Eye (tissue), 1 donor: ENCODE measurements at regions not wholly inside any gene's neighbourhood (a gene's known extent, or its start where the extent isn't known, plus 50 kb on each side); places are given as distances from the start of the nearest gene placed in this dataset.

Experiments used
- DNase-seq: peaks from one replicate; pipeline ENCODE4 v3.0.0-alpha.2; 2015

GRCh38 chr14:105818712-105819005 is 292.3 kb downstream of the TMEM121 start:
- DNase-seq: no peak

- DNase-seq: no peak
Observed at GRCh38 chr14:105830171-105830570, 303.8 kb downstream of the TMEM121 start.

DNA sequence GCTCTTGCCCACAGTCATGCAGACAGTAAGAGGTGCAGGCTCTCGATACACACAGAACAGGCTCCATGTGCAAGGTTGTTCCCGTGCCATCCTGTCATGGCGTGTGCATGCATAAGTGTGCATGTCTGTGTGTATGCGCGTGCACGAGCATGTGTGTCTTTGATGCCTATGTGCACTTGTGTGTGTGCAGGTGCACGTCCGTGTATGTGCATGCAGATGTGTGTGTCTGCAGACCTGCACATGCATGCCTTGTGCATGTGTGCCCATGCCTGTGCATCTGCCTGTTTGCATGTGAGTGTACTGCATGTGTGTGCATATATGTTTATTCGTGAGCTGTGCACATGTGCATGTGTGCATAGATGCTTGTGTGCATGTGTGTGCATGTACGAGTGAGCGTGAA is 309.8 kb downstream of the TMEM121 start:
- DNase-seq: no peak

GRCh38 chr14:105836730-105837129 is 310.3 kb downstream of the TMEM121 start:
- DNase-seq: no peak

- no peak for DNase-seq
Observed at GRCh38 chr14:105837349-105838063, 311.1 kb downstream of the TMEM121 start.

- DNase-seq: no peak
Observed at GRCh38 chr14:105838107-105838506, 311.7 kb downstream of the TMEM121 start.

DNA sequence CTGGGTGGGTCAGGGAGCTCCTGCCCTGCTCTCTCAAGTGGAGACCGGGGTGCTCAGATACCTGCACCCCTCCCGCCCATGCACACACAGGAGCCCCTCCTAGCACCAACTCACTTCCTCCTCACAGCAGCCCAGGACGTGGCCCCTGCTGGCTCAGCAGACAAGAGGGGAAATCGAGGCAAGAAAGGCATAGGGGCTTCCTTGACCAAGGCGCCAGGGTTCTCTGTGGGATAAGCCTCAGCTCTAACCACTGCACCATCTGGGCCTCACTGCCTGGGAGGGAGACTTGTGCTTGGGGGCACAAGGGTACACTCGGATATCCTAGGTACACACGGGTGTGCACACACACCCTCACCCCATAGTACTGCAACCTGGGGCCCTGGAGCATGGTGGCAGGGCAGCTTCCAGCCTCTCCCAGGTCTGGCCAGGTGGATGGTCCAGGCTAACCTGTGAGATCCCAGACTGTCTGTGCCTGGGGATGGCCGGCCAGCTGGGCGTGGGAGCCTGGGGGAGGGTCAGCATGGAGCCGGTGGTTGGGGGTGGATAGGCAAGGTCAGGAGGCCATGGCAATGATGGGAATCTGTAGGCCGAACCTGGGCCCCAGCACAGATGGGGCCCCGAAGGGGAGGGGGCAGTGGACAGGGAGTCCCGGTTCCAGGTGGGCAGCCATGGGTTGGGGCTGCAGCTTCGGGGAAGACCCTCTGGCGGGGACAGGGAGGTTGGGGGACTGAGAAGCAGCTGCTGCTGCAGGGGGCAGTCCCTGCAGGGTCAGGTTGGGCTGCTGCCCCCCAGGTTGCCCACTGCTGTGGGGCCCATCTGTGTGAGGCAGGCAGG is 312.4 kb downstream of the TMEM121 start:
- no peak for DNase-seq

DNA sequence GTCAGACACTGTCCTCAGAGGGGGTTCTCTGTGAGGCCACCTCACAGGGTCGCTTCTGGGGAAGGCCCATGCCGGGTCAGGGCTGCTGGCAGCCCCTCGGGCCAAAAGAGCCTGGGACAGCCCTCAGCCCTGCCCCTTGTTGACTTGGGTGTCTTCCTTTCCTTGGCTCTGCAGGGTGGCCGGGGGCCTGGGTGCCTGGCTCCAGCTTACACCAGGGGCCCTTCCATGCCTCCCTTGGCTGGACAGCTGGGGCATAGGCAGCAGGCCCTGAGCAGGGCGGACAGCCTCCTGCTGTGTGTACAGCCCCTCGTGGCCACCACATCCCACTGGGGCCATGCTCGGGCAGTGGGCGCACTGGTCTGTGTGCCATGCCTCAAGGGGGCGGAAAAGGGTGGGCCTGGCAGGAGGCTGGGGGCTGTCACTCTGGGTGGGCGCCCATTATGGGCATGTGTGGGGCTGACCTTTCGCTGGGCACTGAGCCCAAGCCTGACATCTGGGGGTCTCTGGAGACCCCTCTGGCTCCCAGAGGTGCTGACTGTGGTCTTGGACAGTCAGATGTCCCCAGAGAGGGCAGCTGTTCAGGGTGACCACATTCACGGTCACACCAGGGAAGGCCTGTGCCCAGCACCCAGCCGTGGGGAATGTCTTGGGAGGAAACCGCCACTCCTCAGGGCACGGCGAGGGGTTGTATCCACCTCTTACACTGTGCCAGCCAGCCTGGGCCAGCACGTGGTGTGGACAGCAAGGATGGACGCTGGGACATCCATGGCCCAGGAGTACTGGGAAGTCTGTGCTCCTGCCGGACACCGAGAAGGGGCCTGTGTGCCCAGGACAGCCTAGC is 313.3 kb downstream of the TMEM121 start:
- DNase-seq: no peak

- DNase-seq: no peak
Observed at GRCh38 chr14:105840266-105841021, 314.1 kb downstream of the TMEM121 start.

DNA sequence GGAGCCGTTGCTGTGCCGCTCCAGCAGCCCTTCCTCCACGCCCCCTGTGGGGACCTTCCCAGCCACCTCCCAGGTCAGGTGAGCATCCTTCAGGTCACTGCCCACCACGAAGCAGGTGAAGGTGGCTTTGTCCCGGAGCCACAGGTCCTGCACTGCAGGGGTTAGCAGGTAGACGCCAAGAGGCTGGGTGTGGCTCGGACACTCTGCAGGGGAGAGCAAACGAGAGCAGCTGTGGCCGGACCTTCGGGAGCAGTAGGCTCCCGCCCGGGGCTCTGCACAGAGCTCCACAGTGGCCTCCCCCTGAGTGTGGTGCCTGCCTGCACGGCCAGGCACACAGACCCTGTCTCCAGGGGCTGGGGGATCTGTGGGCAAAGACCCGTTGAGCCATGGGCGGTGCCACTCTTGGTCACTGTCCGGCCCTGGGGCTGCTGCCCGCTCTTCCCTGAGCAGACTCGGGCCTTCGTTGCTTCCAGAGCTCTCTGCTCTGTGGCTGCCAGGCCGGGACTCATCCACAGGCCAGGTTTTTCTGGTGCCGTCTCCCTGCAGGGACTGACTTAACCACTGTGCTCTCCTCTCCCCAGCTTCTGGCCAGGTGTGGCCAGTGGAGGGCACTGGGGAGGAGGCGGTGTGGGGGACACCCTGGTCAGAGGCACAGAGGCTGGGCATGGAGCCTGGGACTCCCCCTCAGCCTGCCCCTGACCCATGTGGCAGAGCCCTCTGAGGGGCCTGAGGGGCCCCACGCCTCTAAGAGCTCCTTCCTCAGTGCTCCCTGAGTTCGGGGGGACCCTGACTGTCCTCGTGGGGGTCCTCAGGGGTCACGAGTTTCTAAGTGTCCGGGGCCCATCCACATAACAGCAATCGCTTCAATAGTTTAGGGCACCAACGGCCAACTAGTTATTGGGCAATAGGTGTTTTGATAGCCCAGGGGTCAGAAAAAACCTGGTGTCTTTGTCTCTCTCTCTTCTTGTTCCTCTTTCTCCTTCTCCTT is 314.9 kb downstream of the TMEM121 start:
- no peak for DNase-seq

DNA sequence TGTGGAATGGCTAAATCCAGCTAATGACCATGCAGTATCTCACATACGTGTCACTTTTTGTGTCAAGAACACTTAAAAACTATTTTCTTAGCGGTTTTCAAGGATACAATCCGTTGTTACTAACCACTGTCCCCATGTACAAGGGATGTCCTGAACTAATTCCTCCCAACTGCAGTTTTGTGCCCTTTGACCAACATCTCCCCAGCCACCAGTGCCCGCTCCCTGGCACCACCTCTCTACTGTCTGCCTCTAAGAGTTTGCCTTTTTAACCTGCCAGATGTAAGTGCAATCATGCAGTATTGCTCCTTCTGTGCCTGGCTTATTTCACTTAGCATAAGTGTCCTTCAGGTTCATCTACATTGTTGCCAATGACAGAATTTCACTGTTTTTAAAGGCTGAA is 315.7 kb downstream of the TMEM121 start:
- DNase-seq: no peak

- DNase-seq: no peak
Observed at GRCh38 chr14:105843444-105844046, 317.2 kb downstream of the TMEM121 start.

DNA sequence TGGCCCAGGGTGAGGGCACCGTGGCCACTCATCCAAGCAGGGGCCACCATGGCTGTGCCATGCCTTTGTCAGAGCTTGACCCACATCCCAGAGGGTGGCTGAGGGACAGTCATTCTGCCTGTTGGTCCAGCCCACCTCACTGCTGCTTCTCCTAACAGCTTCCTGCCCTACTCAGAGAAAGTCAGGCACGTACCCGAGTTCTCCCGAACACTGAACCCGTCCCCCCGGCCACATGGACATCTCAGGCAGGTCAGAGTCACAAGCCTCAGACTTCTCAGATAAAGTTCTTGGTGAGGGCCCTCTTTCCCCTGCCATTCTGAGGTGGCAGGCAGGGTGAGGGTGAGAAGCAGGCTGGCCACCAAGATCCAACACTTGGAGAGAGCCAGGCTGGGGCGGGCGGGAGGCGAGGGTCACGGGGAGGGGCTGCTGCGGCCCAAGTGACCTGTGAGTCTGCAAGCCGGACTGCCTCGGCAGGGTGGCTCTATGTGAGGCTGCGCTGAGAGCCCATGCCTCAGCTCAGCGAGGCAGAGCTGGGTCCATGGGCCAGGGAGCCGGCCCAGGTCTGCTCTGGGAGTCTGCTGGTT is 317.8 kb downstream of the TMEM121 start:
- no peak for DNase-seq

DNA sequence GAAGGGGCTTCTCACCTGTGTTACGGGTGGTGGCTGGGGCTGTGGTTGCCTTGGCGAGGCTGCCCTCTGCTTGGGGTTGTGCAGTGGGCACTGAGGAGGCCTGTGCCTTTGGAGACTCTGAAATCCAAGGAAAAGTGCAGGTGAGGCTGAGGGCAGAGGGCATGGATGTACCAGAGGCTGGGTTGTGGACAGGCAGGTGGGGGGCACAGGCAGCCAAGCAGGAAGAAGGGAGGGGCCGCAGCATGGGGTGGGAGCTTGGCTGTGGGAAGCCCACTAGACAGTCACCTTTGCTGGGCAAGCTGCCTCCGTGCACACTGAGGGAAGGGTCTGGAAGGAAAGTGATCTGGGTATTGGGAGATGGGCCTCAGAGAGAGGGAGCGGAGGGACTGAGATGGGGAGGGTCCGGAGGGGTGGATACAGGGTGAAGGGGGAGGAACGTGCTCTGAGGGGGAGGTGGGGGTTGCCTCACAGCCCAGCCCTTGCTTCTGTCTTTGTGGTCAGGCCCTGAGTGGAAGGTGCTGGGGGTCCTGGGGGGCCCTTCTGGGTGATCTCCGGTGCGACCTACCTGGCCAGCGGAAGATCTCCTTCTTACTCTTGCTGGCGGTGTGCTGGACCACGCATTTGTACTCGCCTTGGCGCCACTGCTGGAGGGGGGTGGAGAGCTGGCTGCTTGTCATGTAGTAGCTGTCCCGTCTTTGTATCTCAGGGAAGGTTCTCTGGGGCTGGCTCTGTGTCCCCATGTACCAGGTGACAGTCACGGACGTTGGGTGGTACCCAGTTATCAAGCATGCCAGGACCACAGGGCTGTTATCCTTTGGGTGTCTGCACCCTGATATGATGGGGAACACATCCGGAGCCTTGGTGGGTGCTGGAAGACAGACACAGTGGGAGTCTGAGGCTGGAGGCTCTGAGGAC is 318.7 kb downstream of the TMEM121 start:
- DNase-seq: no peak

- DNase-seq: no peak
Observed at GRCh38 chr14:105845725-105846309, 319.4 kb downstream of the TMEM121 start.

DNA sequence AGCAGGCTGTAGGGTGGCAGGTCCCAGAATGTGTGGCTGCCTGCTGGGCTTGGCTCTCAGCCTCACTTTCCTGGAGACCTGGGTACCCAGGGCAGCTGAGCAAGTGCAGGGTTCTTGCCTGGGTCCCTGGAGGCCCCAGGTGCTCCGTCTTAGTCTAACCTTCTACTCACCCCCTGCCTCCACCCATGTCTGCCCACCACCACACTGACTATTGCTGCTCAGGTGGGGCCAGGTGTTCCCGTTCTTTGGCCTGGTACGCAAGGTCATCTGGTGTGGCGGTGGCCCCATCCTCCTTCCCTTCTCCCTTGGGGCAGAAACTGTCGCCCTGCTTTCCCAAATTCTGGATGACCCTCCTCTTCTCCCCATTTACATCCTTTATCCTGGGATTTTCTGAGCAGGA is 319.9 kb downstream of the TMEM121 start:
- no peak for DNase-seq

GRCh38 chr14:105847400-105847799 is 321.0 kb downstream of the TMEM121 start:
- DNase-seq: no peak

DNA sequence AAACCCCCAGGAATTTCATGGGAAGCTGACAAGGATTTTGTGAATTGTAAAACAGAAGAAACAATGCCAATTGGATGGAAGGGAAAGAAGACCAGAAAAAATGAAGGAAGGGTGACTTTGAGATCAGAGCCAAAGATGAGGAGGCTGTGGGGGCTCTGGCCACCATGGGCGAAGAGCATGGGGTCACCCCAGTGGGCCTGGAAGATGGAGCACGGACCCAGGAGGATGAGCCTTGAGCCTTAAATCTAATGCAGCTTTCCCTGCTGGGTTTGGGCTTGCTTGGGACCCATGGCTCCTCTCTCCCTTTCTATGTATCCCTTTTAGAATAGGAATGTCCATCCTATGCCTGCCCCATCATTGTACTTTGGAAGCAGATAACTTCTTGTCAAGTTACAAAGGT is 322.2 kb downstream of the TMEM121 start:
- no peak for DNase-seq

GRCh38 chr14:105849933-105850626 is 323.7 kb downstream of the TMEM121 start:
- no peak for DNase-seq
